ENCODE measurements at regions not wholly inside any gene's neighbourhood (a gene's known extent, or its start where the extent isn't known, plus 50 kb on each side); places are given as distances from the start of the nearest gene placed in this dataset.

DNA sequence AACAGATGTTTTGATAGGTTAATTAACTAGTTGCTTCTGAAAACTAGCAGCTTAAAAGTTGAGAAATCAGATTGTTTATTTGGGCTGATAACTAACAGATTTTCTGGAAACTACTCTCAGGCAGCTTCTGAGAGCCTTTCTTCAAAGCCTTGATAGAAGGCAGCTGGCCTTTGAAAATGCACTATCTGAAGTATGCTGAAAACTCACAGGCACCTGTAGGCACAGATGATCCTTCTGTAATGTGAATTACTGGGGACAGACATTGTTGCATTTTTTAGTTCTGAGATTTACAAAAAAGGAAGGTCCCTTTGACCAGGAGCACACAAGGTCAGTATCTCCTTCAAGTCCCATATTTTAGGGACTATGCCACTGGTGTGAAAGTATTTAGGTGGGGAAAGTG, 460.8 kb upstream of the CNTN5 start:
- TF ChIP-seq POLR2A (IDR thresholded peaks at IDR 0.05) = no peak
- TF ChIP-seq, protein P1, sequence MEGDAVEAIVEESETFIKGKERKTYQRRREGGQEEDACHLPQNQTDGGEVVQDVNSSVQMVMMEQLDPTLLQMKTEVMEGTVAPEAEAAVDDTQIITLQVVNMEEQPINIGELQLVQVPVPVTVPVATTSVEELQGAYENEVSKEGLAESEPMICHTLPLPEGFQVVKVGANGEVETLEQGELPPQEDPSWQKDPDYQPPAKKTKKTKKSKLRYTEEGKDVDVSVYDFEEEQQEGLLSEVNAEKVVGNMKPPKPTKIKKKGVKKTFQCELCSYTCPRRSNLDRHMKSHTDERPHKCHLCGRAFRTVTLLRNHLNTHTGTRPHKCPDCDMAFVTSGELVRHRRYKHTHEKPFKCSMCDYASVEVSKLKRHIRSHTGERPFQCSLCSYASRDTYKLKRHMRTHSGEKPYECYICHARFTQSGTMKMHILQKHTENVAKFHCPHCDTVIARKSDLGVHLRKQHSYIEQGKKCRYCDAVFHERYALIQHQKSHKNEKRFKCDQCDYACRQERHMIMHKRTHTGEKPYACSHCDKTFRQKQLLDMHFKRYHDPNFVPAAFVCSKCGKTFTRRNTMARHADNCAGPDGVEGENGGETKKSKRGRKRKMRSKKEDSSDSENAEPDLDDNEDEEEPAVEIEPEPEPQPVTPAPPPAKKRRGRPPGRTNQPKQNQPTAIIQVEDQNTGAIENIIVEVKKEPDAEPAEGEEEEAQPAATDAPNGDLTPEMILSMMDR (IDR thresholded peaks at IDR 0.05 in 8 of 11, conservative IDR thresholded peaks at IDR 0.05 in 3 of 11) = no peak
- no peak for TF ChIP-seq POLR2AphosphoS5 (IDR thresholded peaks at IDR 0.05)
- Histone ChIP-seq H3K27ac (no peak overlapping the region), H3K4me3 (no peak overlapping the region), H3K27me3 (replicated peaks in 1 of 7) (no peaks in the 10 kb centered on the region), H3K9me3 (peaks cover 0 to 5% (median 0%) of the 10 kb centered on the region in 8 donors), H3K36me3 (no peaks in the 10 kb centered on the region), H3K4me1 (no peaks in the 10 kb centered on the region)
- DNase-seq = no peak
- intact Hi-C loops (cut with DNase I; ENCODE audit: low total_unique reads) = no loop called here

GRCh38 chr11:98561252-98561651, 459.5 kb upstream of the CNTN5 start:
- WGBS, 5 donors = 66 to 73% (median 72%) methylated on average over 4 of the region's 4 CpGs
- Histone ChIP-seq H3K36me3 (no peaks in the 10 kb centered on the region), H3K4me3 (no peak overlapping the region), H3K9me3 (peaks cover 0 to 5% (median 0%) of the 10 kb centered on the region in 8 donors), H3K4me1 (no peaks in the 10 kb centered on the region), H3K27me3 (replicated peaks in 1 of 7) (no peaks in the 10 kb centered on the region), H3K27ac (no peak overlapping the region)
- TF ChIP-seq, protein P1 (IDR thresholded peaks at IDR 0.05 in 8 of 11, conservative IDR thresholded peaks at IDR 0.05 in 3 of 11) = no peak
- TF ChIP-seq POLR2A (IDR thresholded peaks at IDR 0.05) = no peak
- TF ChIP-seq POLR2AphosphoS5 (IDR thresholded peaks at IDR 0.05) = no peak
- DNase-seq = no peak
- intact Hi-C loops (cut with DNase I; ENCODE audit: low total_unique reads) = no loop called here

DNA sequence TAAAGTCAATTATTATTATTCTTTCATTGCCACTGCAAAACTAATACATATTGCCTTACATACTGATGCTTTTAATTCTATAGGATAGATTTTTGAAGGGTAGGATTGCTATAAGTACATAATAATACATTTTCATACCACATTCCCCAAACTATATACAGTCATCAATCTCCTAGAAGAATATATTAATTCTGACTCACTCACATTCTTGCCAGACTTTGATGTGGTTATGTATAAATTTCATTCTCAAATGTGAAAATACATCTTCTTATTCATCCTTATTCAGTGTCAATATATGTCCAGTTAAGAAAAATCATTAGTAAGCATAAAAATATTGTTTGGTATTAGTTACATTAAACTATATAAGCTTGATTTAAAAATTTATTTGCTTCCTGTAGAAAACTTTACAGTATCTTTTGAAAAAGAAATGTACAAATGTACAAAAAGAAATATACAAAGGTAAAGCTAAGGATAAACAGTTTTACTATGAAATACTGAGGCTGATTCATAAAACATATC, 458.8 kb upstream of the CNTN5 start:
- Histone ChIP-seq H3K36me3 (no peaks in the 10 kb centered on the region), H3K4me1 (no peaks in the 10 kb centered on the region), H3K27me3 (replicated peaks in 1 of 7) (no peaks in the 10 kb centered on the region), H3K4me3 (no peak overlapping the region), H3K27ac (no peak overlapping the region), H3K9me3 (peaks cover 0 to 5% (median under 1%) of the 10 kb centered on the region in 8 donors)
- TF ChIP-seq, protein P1 (IDR thresholded peaks at IDR 0.05 in 8 of 11, conservative IDR thresholded peaks at IDR 0.05 in 3 of 11) = no peak
- TF ChIP-seq POLR2AphosphoS5 (IDR thresholded peaks at IDR 0.05) (no peak), POLR2A (IDR thresholded peaks at IDR 0.05) (no peak)
- DNase-seq = no peak
- intact Hi-C loops (cut with DNase I; ENCODE audit: low total_unique reads) = no loop called here

DNA sequence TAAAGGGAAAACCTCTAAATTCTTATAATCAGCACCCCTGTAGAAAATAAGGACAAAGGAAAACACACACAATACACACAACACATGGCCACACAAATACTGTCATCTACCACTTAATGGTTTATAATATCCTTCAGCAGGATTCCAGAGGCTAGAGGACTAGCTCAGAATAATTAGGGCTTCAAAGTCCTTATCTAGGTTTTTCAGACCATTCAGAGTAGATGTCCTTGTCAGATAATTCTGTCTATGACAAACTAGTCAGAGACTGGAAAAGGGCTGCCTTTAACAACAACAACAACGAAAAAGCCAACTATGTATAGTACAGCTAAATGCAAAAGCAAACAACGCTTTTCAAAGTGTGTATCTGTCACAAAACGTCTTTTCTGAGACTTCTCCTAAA, 456.5 kb upstream of the CNTN5 start:
- no peak overlapping the region for H3K27ac ChIP-seq
- peaks cover 0 to 5% (median 0%) of the 10 kb centered on the region in 8 donors for H3K9me3 ChIP-seq
- no peaks in the 10 kb centered on the region for H3K4me1 ChIP-seq
- no peaks in the 10 kb centered on the region for H3K27me3 ChIP-seq (replicated peaks in 1 of 7)
- DNase-seq = no peak
- 48 to 74% (median 54%) methylated on average over 3 of the region's 3 CpGs for WGBS, 5 donors
- intact Hi-C loops (cut with DNase I; ENCODE audit: low total_unique reads) = no loop called here
- H3K4me3 ChIP-seq = no peak overlapping the region
- TF ChIP-seq POLR2A (IDR thresholded peaks at IDR 0.05) = no peak
- TF ChIP-seq, protein P1 (IDR thresholded peaks at IDR 0.05 in 8 of 11, conservative IDR thresholded peaks at IDR 0.05 in 3 of 11) = no peak
- TF ChIP-seq POLR2AphosphoS5 (IDR thresholded peaks at IDR 0.05) = no peak
- H3K36me3 ChIP-seq = no peaks in the 10 kb centered on the region
